Ramos (cell line): ENCODE measurements at regions not wholly inside any gene's neighbourhood (a gene's known extent, or its start where the extent isn't known, plus 50 kb on each side); places are given as distances from the start of the nearest gene placed in this dataset.

ENCODE experiments used
- in situ Hi-C: fragments of 300-500 bp; cut with MboI; formaldehyde crosslinking; loops from one replicate; pipeline ENCODE4 v1.14.3; 2022; ENCODE audit warnings: low sequenced_read_pairs; ENCODE audit not compliant: unreplicated experiment

GRCh38 chr1:54497338-54497737 is 50.7 kb upstream of the ACOT11 start:
- in situ Hi-C loops = loop anchor here (25.0 kb wide), 2 partner anchors 185 to 635 kb away; no protein-coding TSS in a partner anchor

DNA sequence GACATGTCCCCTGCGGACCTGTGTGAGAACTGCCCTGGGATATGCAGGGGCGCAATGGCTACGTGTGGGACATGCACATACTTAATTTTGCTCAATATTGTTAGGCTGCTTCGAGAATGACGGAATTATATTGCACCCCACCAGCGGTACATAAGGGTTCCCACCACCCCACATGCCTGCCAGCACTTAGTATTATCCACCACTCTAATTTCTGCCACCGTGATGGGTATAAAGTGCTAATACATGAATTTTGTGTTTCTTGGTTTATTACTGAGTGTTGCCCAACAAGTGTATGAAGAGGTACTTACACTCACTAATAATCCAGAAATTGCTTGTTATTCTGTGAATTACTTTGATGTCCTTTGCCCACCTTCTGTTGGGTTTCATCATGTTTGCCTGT is 52.1 kb upstream of the ACOT11 start:
- in situ Hi-C loops = loop anchor here (25.0 kb wide), 2 partner anchors 184 to 634 kb away; no protein-coding TSS in a partner anchor

GRCh38 chr1:54493608-54494007 is 54.4 kb upstream of the ACOT11 start:
- in situ Hi-C loops = loop anchor here (25.0 kb wide), 2 partner anchors 181 to 631 kb away; no protein-coding TSS in a partner anchor

DNA sequence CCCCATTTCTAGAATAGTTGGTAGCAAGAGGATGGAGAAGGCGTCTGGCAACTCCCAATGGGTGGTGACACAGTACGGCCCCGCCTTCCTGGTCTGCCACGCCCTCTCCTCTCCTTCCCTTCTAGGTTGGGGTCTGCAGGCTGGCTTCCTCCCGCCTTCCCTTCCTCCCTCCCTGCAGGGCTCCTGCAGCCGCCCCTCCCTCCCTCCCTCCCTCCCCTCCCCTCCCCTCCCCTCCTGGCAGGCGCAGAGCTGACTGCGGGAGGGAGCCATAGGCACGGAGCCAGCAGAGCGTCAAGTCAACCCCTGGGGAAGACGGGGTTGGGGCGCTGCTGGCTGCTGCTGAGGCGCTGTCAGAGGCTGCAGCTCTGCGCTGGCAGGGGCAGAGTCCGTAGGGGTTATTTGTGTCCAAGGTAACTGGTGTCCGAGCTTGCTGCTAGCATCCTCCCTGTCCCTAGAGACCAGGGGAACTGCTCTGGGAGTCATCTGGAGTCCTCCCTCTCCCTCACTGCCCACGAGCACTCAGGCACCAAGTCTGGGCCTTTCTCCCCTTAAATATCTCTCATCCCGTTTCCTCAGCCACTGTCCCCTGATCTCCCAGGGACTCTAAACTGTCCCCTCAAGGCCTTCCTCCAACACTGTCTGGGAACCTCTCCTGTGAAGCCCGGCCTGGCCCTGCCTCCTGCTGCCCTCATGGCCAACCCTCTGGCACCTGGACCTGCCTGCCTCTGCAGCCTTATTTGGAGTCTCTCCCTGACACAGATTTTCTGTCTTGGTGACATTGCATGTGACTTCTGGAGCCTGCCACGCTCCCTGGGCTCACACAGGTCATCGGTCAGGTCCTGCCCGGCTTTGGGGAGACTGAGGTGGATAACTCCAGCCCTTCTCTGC is 57.4 kb upstream of the ACOT11 start:
- in situ Hi-C loops = loop anchor here (25.0 kb wide), 2 partner anchors 178 to 628 kb away; no protein-coding TSS in a partner anchor

- in situ Hi-C loops = loop anchor here (5.0 to 25.0 kb wide), 4 partner anchors 82 to 627 kb away; partner anchors contain the start of gene SSBP3
Measured at GRCh38 chr1:54489627-54490250, 58.3 kb upstream of the ACOT11 start.

- in situ Hi-C loops = loop anchor here (5.0 to 25.0 kb wide), 4 partner anchors 82 to 627 kb away; partner anchors contain the start of gene SSBP3
Measured at GRCh38 chr1:54488779-54489626, 59.0 kb upstream of the ACOT11 start.

GRCh38 chr1:54488065-54488750 is 59.8 kb upstream of the ACOT11 start:
- in situ Hi-C loops = loop anchor here (5.0 to 25.0 kb wide), 4 partner anchors 81 to 626 kb away; partner anchors contain the start of gene SSBP3

DNA sequence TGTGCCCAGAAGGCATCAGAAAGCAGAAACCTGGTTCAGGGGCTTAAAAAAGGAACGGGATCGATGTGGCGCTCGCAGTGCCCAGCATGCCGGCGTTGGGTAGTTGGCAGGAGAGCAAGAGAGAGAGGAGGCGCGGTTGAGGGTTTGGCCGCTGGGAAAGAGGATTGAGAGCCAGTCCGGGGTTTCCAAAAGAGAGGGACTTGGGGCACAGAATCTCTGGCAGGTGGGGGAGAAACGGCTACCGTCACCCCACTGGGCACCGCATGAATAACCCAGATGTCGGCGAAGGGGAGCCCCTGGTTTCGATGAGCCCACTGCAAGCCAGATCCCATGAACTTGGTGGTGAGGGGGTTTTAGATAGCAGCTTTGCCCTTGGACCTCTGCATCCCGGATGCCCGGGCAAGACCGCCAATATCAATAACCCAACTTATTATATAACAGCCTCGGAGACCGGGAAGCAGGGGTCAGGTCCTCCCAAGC is 60.4 kb upstream of the ACOT11 start:
- in situ Hi-C loops = loop anchor here (5.0 to 25.0 kb wide), 4 partner anchors 80 to 625 kb away; partner anchors contain the start of gene SSBP3

DNA sequence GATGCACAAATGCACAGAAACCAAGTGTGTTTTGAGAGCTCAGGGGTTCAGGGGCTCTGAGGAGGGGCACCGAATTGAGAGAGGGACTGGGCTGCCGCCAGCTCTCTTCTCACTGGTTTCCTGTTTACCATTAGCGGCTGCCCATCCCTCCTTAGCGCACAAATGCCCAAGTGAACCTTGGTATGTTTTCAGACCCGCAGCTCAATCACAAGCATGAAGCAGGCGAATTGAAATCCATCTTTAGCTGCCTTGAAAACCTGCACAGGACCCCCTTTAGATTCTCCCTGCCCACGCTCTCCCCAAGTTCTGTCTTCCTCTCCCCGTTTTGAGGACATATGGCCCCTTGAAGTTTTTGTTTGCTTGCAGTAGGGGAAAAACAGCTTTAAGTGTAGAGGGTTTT is 61.1 kb upstream of the ACOT11 start:
- in situ Hi-C loops = loop anchor here (5.0 to 25.0 kb wide), 4 partner anchors 80 to 625 kb away; partner anchors contain the start of gene SSBP3

DNA sequence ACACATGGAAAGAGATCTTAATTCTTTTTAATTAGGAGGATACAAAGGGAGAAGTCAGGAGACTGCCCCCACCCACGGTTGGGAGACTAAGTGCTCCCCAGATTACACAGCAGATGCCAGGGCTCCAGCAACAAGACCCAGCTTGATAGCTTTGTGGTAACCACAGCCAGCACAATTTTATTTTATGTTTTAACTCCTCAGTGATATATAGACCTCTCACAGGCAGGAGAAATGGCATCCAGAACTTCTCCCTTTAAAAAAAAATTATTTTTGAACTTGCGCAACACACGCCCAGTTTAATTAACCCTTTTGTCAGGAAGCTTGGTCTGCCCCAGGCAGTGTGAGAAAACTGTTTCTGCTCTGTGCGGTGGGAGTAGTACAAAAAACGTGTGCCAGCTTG is 62.6 kb upstream of the ACOT11 start:
- in situ Hi-C loops = loop anchor here (5.0 to 25.0 kb wide), 4 partner anchors 78 to 623 kb away; partner anchors contain the start of gene SSBP3

DNA sequence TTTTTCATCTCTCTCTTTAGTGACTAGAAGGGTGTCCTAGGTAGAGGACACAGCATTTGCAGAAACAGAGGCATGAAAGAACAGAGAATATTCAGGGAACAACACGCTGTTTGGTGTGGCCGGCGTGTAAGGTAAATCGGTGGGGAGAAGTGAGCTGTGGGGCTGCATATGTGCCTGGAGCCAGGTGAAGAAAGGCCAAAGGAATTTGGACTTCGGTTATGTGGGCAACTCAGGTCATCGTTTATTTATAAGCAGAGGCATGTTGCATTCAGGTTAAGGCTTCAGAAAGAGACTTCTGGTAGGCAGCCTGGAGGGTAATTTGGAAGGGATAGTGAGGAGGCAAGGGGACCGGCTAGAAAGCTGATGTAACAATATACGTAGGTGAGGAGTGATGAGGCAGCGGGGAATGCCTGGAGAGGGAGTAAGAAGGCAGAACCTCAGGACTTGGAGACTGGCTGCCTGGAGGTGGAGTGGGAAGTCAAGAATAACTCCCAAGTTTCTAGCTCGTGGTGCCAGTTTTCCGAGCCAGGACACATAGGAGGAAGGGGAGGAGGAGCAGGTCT is 64.1 kb upstream of the ACOT11 start:
- in situ Hi-C loops = loop anchor here (10.0 to 25.0 kb wide), 3 partner anchors 172 to 622 kb away; no protein-coding TSS in a partner anchor

- in situ Hi-C loops = loop anchor here (10.0 to 25.0 kb wide), 3 partner anchors 169 to 619 kb away; no protein-coding TSS in a partner anchor
Measured at GRCh38 chr1:54481201-54481884, 66.7 kb upstream of the ACOT11 start.

DNA sequence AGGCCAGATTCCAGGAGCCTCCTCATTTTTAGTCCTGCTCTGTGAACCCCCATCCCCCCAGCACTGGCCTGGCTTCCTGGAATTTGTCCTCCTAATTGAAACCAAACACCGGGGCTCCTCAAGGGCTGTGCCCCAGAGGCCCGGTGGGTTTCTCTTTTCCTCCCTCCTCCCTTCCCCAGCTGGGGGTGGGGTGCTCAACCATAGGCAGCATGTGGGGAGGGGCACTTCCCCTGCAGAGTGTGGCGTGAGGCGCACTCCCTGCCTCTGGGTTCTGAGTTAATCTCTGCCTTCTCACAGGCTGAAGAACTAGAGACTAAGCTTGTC is 67.5 kb upstream of the ACOT11 start:
- in situ Hi-C loops = loop anchor here (10.0 to 25.0 kb wide), 3 partner anchors 168 to 618 kb away; no protein-coding TSS in a partner anchor

- in situ Hi-C loops = loop anchor here (10.0 to 25.0 kb wide), 3 partner anchors 168 to 618 kb away; no protein-coding TSS in a partner anchor
Measured at GRCh38 chr1:54479841-54480524, 68.0 kb upstream of the ACOT11 start.

GRCh38 chr1:54479251-54479650 is 68.8 kb upstream of the ACOT11 start:
- in situ Hi-C loops = loop anchor here (25.0 kb wide), 2 partner anchors 167 to 617 kb away; no protein-coding TSS in a partner anchor

DNA sequence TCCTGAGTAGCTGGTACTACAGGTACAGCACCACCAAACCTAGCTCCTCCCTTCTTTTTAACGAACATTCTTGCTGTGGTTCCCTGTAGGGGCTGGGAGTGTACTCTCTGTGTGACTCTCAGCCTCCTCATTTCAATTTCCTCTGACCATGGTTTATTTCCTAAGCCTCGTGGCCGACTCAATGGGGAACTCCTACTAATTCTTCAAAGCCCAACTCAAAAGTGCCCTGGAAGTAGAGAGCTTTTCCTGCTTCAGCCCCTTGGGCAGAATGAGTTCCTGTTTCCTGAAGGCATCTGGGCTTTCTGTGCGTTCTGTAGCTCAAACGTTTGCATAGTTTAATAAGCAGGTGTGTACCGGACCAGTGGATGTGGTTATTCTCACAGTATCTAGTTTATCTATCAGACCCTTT is 70.9 kb upstream of the ACOT11 start:
- in situ Hi-C loops = loop anchor here (25.0 kb wide), 2 partner anchors 165 to 615 kb away; no protein-coding TSS in a partner anchor

DNA sequence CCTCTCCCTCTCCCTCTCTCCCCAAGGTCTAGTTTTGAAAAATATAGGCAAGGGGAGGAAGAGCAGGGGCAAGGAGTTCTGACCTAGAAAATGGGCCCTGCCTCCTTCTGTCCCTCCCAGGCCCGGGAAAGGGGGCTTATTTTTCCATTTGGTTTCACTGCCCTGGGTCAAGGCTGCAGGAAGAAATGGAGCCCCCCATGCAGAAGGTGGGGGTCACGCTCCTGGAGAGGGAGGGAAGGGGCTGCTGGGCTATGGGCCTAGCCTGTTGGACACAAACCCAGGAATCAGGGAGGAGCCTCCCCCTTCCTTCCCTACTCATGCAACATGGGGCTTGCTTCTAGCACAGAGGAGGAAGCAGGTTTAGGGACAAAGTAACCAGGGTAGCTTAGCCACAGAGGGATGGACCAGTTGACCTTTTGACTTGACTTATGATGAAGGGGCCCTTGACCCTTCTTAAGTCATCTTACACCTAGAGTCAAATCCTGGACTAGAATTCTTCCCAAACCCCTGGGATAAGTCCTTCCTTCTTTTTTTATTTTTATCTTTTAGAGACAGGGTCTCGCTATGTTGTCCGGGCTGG is 70.4 kb upstream of the SSBP3 start:
- in situ Hi-C loops = loop anchor here (25.0 kb wide), 2 partner anchors 164 to 614 kb away; no protein-coding TSS in a partner anchor
